GM10847 (cell line): ENCODE measurements at regions not wholly inside any gene's neighbourhood (a gene's known extent, or its start where the extent isn't known, plus 50 kb on each side); places are given as distances from the start of the nearest gene placed in this dataset.

Experiments used
- POLR2A ChIP-seq: IDR thresholded peaks from 2 replicates; pipeline ENCODE4 v1.6.1; 2011; ENCODE audit not compliant: insufficient read length; ENCODE audit errors: extremely low read depth

DNA sequence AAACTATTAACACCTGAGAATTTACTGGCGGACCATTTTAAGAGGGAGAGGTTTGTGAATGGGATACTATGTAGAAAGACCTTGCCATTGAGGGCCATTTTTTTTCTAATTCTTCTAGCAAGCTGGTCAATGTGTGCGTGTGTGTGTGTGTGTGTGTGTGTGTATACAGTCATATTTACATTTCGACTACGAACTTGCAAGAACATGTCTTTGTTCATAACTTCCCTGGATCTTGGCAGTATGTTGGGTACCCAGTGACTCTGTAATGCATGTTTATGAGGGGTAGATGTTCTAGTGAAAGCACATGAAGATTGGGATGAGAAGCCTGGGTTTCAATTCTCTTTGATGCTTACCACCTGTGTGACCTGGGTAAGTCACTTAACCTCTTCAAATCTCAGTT, 133.6 kb downstream of the UBE2E3 start:
- no peak for TF ChIP-seq POLR2A

DNA sequence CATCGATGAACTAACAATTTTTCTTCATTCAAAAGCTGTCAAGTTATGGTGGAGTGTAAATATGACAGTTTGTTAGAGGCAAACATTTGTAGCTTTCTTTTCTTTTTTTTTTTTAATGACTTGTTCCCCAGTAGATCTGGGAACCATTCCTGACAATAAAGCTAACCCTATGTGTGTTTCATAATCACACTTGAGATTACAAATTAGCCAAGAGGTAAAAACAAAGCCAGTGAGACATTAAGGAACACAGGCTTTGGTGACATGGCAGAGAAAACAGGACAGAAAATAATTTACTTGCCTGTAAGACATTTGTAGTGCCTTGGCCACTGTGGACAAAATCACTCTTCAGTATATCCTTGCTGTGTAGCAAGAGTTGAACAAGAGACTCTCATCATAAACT, 135.9 kb downstream of the UBE2E3 start:
- no peak for TF ChIP-seq POLR2A

DNA sequence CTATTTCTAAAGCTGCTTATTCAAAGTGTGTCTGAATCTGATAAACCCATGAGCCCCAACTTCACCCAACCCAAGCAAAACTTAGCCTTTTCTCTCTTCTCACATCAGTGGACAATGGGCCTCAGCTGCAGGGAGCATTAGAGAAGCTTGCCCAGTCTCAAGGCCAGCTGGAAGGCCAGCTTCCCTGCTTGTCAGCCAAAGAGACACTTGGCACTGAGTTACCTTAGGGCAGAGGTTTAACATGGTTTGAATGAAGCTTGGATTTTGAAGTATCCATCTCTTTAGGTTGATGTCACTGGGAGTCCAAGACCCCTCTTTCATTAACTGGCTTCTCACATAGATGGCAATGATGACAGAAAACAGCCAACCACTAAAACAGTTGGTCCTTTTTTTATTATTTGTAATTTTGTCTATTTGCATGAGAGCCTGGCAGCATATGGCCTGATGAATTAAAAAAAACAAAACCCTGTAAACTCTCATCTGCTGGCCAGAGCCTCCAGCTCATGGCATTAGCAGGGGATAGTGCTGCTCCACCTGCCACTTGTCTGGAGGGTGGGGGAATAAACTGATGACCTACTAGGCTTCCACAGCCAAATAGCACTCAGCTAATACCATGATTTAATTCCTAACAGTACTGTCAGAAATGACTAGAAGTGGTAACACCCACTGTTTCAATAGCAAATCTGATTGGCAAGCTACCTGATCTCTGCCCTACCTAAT, 137.0 kb downstream of the UBE2E3 start:
- no peak for TF ChIP-seq POLR2A

DNA sequence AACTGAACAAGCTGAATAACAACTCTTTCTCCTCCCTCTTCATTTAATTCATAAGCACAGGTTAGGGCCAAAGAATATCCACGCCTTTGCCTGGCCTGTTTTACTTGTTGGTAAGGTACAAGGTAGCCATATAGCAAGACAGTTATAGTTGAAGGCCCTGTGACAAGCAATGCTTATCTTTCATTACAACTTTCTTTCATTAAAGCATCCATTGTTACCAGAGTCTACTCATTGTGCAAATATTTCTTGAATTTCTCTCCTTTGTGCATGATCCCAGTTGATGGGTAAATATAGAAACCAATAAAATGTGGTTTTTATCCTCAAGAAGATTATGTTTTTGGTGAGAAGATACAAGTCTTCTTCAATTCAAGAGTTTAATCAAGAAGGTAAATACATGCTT, 140.2 kb downstream of the UBE2E3 start:
- no peak for TF ChIP-seq POLR2A

DNA sequence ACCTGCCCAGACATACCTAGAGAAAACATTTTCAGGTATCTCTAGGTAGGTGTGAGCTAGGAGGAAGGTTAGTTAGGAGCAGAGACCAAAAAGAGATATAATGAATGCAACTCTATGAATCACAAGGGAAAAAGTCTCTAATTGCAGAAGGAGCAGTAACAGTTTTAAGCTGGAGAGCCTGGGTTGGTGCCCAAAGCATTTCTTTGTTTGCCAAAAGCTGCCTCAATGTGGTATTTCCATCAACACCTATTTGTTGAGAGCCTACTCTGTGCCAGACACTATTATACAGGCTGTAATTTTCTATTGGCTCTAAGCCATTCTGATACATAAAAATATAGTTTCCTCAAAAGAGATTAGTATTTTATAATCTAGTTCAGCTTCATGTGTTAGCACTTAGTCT, 141.6 kb downstream of the UBE2E3 start:
- TF ChIP-seq POLR2A: no peak

DNA sequence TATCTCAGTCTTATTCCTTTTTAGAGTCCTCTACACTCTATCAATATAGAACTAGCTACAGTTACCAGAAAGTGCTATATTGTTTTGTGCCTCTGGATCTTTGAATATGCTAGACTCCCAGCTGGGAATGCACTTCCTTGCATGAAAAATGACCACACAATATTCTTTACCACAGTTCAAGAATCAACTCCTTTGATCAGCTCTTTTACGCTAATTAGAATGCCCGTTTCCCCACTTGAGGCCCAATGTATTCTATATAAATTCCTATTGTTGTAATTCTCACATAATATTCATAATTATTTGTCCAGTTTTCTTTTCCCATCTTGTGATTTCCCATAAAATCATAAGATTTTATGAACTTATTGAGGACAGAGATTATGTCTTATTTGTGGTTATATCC, 142.2 kb downstream of the UBE2E3 start:
- TF ChIP-seq POLR2A: no peak

DNA sequence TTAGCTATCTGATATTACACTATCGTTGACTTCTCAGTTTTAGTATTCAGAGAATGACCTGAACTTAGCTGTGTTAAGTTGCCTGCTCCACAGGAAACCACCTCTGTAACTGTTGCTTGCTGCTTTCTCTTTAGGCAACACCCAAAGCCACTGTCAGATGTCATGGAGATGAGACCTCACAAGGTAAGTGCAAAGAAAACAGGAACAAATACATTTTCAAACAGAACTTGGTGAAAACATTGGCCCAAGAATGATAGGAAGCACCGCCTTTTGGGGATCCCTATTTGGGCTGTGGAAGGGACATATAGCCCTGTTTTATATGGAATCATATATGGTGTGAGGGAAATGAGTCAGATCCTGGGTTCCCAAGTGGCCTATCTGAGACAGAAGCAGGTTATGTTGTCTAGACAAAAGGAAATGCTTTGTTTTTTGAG, 143.4 kb downstream of the UBE2E3 start:
- no peak for TF ChIP-seq POLR2A

DNA sequence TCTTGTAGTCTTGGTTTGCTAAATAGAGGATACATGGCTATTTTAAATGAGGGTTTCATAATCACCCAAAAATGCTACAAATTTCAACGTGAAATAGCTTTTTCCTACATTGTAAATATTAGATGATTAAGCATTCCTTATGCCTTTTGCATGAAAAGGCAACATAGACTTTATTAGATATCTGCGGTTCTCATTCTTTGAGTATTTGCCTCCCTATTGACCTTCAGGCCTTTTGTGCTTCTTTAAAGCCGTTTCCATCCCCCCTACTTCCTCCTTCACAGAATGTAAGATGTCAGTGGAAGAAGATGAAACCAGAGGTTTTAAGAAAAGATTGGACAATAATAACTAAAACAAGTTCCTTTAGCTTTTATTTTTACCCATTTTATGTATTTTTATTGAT, 144.1 kb downstream of the UBE2E3 start:
- no peak for TF ChIP-seq POLR2A

DNA sequence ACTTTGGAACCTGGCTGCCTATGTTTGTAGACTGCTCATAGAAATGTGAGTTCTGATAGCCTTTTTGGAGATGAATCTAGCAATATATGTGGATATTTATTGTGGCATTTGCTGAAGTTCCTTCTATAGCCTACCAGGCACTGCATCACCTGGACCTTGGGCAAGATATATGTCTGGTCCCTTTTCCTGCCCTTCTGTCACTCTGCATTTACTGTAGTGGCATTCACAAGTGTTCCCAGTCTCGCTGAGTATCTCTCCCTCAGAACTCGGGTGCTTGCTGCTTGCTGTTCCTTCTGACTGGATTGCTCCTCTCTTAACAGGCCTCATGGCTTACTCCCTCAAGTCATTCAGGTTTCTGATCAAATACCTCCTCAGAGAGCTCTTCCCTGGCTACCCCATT, 145.0 kb downstream of the UBE2E3 start:
- TF ChIP-seq POLR2A: no peak

DNA sequence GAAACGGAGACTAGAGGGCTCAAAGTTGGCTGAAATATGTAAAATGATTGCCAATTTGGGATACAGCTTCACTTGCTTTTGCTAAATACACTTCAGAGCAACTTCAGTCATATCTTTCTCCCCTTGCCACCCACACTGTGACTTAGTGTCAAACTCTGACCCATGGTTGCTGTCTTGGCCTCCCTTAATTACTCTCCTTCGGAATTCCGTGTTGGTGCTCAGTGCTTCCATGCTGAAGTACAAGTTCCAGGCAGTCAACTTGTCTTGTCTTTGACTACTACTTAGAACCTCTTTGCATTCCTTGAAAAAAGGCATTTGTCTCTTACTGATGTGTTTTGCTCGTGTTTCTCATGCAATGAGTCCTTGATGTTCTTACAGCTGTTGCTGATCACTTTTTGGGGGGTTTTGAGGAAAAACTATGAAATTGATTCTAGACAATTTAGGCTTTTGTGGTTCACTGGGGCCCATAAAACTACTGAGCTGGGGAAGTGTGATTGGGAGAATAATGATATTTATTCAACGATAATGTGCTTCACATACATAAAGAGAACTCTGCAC, 146.0 kb downstream of the UBE2E3 start:
- TF ChIP-seq POLR2A: no peak

DNA sequence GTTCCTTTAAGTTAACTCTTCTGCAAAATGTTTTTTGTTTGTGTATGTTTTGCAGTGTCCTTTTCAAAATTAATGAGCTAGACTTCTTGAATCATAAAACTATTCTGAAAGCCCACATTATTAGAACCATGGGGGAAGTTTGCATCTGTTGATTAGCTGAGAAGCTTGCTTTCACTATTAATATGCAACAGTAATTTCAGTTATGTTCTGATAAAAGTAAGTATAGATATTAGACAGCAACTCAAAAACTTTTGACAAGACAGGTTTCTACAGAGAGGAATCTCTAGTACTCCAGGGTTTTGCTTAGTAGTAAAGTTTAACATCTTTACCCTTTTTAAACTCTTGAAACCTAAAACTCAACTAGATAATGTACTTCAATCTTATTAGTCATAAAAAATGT, 147.8 kb downstream of the UBE2E3 start:
- TF ChIP-seq POLR2A: no peak

DNA sequence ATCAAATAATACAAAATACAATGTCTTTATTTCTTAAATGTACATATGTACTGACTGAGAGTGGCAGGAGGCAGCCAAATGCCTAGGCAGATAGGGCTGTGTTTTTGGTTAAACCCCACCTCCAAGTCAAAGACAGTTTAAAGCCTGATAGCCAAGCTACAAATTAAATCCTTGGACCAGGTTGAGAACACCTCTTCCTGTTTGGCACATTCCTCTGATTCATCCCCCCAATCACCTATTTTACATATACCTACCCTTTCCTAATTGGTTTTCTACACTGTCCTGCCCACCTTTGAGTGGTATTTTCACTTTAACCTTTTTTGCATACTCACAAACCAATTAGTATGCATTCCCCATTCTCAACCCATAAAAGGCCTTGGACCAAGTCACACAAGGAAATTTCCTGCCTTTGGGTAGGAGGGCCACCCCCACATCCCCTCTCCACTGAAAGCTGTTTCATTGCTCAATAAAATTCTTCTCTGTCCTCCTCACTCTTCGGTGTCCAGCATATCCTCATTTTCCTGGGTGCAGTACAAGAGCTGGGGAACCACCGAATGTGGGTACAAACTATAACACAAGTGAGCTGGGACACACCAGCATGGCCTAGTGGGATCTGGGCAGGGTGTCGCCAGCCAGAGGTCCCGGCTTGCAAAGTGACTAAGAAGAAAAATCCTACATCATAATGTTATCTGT, 149.1 kb downstream of the UBE2E3 start:
- TF ChIP-seq POLR2A: no peak

DNA sequence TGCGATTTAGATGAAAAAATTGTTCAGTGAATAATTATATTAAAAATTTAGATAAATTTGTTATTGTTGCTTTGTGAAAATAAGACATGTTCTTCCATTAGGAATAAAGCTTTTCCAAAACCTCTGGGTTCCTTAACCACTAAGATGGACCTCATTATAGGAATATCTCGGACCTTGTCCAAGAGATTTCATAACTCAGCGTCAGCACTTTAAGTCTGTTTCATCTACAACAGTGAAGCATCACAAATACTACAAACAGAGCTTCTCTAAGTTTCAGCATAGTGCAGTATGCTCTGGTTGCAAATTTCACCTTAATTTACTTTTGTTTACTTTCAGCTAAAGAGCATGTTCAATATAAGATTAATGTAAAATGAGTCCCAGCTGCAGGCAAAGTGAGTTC, 150.3 kb downstream of the UBE2E3 start:
- no peak for TF ChIP-seq POLR2A

DNA sequence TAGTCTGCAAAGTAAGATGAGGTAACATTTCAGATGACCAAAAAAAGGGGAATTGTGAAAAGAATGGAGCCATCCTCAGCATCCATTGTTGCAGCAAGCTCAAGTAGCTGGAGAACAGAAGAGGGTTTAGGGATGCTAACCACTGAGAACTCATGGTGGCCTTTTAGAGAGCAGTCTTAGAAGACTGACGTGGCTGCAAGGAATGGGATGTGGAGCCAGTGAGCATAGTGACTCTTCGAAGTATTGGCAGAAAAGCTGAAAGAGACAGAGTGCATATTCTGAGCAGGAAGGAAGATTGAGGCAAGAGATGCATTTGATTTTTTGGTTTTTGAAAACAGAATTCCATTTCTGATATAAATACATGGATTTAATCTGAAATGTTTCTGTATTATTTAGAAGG, 151.2 kb downstream of the UBE2E3 start:
- TF ChIP-seq POLR2A: no peak

DNA sequence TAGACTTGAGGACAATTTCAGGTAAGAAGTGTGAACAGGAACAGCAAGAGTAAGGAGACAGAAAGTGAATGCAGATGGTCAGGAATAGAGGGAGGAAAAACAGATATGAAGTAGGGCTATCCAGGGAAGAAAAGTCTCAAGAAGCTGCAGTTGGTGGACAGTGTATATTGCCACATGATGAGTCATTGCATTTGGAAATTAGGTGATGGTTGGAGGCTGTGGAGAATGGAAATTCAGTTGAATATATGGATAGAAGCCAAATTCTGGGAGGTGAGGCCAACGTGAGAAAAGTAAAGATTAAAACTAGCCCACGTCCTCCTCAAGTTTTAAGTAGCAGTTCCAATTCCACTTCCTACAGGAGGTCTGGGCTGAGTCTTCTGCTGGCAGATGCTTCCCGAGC, 158.4 kb downstream of the UBE2E3 start:
- no peak for TF ChIP-seq POLR2A

DNA sequence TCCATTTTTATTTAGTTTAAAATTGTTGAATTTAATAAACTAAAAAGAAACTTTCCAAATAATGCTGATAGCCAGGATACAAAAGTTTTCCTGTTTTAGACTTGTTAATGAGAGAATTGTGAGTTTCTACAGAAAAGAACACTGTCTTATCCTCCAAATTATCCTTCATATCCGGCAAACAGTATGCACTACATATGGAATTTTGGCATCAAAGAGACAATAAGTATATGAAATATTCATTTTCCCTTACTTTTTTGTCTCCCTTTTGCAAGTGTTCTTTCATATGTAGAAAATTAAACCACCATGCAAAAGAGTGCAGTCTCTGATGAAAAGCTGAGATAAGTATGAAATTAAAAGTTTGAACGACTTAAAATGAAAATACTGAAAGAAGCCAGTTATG, 159.4 kb downstream of the UBE2E3 start:
- no peak for TF ChIP-seq POLR2A
